Nephron progenitor cell (in vitro differentiated cells): ENCODE measurements at regions not wholly inside any gene's neighbourhood (a gene's known extent, or its start where the extent isn't known, plus 50 kb on each side); places are given as distances from the start of the nearest gene placed in this dataset.

Experiments used
- DNase-seq: peaks from one replicate; pipeline ENCODE4 v3.0.0; 2021
- H3K27ac Mint-ChIP-seq: 2 replicates; pipeline ENCODE4 v1.8.0; 2021; ENCODE audit warnings: mild to moderate bottlenecking, moderate library complexity, mixed read lengths
- H3K27me3 Mint-ChIP-seq: 2 replicates; pipeline ENCODE4 v1.8.0; 2021; ENCODE audit warnings: mild to moderate bottlenecking, low read depth, mixed read lengths; ENCODE audit not compliant: poor library complexity
- H3K36me3 Mint-ChIP-seq: 2 replicates; pipeline ENCODE4 v1.8.0; 2021; ENCODE audit warnings: low read depth, mixed read lengths
- H3K4me1 Mint-ChIP-seq: 2 replicates; pipeline ENCODE4 v1.8.0; 2021; ENCODE audit warnings: mixed read lengths
- H3K4me3 Mint-ChIP-seq: 2 replicates; pipeline ENCODE4 v1.8.0; 2021; ENCODE audit warnings: mild to moderate bottlenecking, moderate library complexity, mixed read lengths
- H3K9me3 Mint-ChIP-seq: 2 replicates; pipeline ENCODE4 v1.8.0; 2021; ENCODE audit warnings: mild to moderate bottlenecking, moderate library complexity, mixed read lengths
- TF ChIP-seq, protein P1 (sequence below): fragments of 200-600 bp; sonication (generic); IDR thresholded peaks from 2 replicates; pipeline ENCODE4 v1.5.0; 2021; ENCODE audit warnings: antibody characterized with exemption

DNA sequence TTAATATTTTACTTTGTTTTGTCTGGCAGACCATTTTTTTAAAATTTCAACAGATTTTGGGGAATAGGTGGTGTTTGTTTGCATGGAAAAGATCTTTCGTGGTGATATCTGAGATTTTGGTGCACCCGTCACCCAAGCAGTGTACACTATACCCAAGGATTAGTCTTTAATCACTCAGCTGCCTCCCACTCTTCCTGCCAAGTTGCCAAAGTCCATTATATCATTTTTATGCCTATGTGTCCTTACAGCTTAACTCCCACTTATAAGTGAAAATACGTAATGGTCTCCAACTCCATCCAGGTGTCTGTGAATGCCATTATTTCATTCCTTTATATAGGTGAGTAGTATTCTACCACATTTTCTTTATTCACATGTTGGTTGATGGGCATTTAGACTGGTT is 281.7 kb upstream of the GK2 start:
- peaks cover 17% of the 10 kb centered on the region for H3K9me3 Mint-ChIP-seq
- no peak overlapping the region for H3K4me3 Mint-ChIP-seq
- TF ChIP-seq, protein P1, sequence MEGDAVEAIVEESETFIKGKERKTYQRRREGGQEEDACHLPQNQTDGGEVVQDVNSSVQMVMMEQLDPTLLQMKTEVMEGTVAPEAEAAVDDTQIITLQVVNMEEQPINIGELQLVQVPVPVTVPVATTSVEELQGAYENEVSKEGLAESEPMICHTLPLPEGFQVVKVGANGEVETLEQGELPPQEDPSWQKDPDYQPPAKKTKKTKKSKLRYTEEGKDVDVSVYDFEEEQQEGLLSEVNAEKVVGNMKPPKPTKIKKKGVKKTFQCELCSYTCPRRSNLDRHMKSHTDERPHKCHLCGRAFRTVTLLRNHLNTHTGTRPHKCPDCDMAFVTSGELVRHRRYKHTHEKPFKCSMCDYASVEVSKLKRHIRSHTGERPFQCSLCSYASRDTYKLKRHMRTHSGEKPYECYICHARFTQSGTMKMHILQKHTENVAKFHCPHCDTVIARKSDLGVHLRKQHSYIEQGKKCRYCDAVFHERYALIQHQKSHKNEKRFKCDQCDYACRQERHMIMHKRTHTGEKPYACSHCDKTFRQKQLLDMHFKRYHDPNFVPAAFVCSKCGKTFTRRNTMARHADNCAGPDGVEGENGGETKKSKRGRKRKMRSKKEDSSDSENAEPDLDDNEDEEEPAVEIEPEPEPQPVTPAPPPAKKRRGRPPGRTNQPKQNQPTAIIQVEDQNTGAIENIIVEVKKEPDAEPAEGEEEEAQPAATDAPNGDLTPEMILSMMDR, result no peak
- peaks cover 7% of the 10 kb centered on the region for H3K36me3 Mint-ChIP-seq
- peaks cover 16% of the 10 kb centered on the region for H3K4me1 Mint-ChIP-seq
- H3K27me3 Mint-ChIP-seq, result no peaks in the 10 kb centered on the region
- H3K27ac Mint-ChIP-seq, result peak overlapping the region; percentile 73
- DNase-seq, result no peak

DNA sequence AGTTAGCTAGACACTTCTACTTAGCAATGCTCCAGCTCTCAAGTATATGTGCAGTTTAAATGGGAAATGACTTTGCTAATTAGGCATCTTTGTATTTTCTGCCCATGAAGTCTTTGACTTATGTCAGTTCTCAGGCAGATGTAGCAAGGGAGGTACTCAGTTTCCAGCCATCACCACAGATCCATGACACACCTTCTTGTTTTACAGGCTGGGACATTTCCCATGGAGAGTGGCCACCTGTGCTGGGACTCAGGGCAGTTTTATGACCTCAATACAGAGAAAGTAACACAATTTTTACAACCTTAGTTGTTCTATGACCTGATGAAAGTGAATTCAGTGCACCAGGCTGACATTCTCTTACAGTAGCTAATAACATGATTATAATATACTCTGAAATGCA is 280.7 kb upstream of the GK2 start:
- Mint-ChIP-seq H3K27ac (peak overlapping the region; percentile 21), H3K4me1 (peaks cover 16% of the 10 kb centered on the region), H3K4me3 (no peak overlapping the region), H3K36me3 (peaks cover 1% of the 10 kb centered on the region), H3K27me3 (no peaks in the 10 kb centered on the region), H3K9me3 (peaks cover 6% of the 10 kb centered on the region)
- no peak for DNase-seq
- TF ChIP-seq, protein P1, result no peak

DNA sequence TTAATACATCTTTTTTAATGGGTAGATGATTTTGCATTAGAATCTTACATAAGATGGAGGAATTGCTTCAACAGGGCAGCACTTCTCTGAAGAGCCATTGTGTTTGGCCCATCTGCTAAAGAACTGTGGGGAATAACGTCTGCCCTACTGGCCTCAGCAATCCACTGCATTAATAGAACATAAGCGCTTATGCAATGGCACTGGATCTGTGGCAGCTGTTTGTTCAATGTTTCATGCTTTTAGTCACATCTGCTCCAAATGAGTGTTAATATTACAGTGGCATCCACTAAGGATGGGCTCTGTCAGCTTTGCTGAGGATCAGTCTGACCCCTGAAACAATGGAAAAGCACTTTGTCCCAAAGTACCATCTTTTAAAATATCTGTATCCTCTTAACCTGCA is 279.0 kb upstream of the GK2 start:
- H3K36me3 Mint-ChIP-seq, result no peaks in the 10 kb centered on the region
- no peak overlapping the region for H3K4me3 Mint-ChIP-seq
- no peak overlapping the region for H3K27ac Mint-ChIP-seq
- no peak for DNase-seq
- peaks cover 16% of the 10 kb centered on the region for H3K4me1 Mint-ChIP-seq
- no peaks in the 10 kb centered on the region for H3K27me3 Mint-ChIP-seq
- TF ChIP-seq, protein P1, result no peak
- no peaks in the 10 kb centered on the region for H3K9me3 Mint-ChIP-seq

DNA sequence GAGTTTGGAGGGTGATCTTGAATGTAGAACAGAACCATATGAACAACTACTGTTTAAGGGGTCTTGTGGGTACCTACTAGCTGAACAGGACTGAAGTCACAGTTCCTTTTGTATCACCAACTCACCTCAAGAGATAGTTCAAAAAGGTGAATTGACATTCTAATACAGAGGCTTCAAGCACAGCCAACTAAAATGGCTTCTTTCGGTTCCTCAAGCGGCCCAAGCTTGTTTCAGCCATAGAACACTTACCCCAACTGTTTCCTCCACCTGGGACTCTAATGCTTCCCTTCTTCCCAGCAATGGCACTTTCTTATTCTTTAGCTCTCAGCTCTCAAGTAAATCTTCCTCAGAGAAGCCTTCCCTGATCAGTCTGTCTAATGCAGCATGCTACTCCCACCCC is 277.5 kb upstream of the GK2 start:
- no peaks in the 10 kb centered on the region for H3K27me3 Mint-ChIP-seq
- H3K4me1 Mint-ChIP-seq, result peaks cover 16% of the 10 kb centered on the region

DNA sequence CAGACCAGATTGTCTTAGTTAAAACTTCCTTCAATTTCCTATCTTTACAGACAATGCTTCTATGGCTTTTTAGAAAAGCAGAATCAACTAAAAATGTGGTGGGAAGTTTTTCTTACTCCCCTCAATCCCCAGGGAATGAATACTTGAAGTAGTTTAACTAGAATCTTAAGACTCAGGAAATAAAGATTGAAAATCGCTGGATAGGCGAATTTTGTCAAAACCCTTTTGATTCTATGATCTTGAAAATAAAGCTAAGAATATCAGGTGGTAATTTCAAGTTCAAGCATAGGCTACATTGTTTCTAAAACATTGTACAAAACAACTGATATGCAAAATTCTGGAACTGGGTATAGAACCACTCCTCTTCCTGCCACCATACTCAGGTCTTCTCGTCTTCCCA is 276.5 kb upstream of the GK2 start:
- no peaks in the 10 kb centered on the region for H3K27me3 Mint-ChIP-seq
- TF ChIP-seq, protein P1, result no peak
- H3K4me3 Mint-ChIP-seq, result no peak overlapping the region
- DNase-seq, result no peak
- peaks cover 12% of the 10 kb centered on the region for H3K4me1 Mint-ChIP-seq
- H3K27ac Mint-ChIP-seq, result no peak overlapping the region
- no peaks in the 10 kb centered on the region for H3K36me3 Mint-ChIP-seq
- no peaks in the 10 kb centered on the region for H3K9me3 Mint-ChIP-seq

More for the DNA sequence above, 277.5 kb upstream of the GK2 start:
- DNase-seq, result no peak
- TF ChIP-seq, protein P1, result no peak
- Mint-ChIP-seq H3K4me3 (no peak overlapping the region), H3K36me3 (no peaks in the 10 kb centered on the region), H3K27ac (no peak overlapping the region), H3K9me3 (no peaks in the 10 kb centered on the region)

DNA sequence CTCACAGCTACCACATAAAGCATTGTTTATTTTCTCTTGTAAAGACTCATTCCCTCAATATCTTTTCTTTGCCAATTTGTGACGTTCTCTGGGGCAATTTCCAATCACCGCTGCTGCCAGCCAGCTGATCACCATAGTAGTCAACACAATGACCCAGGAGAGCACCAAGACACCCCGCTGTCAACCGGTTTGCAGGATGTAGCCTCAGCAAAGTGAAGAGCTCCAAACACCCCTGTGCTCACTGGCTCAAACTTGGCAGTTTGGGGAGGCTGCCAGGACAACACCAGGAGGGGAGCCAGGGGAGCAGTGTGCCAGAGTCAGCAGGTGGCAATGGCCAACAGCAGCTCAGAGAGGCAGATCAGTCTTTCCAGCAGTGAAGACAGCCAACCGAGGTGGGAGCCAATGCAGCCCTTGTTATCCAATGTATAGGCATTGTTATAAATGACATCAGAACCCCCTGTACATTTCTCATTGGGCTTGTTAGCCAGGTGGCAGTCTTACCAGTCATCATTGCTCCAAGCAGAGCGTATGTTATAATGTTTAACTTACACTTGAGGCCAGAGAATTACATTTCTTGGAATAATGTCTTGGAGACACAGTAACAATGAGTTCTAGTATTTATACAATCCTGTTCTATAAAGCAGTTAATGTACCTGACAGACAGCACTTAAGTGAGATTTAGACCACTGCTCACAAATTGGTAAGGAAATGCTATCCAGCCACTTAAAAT is 274.9 kb upstream of the GK2 start:
- Mint-ChIP-seq H3K9me3 (no peaks in the 10 kb centered on the region), H3K4me1 (no peaks in the 10 kb centered on the region), H3K4me3 (no peak overlapping the region), H3K27ac (no peak overlapping the region), H3K27me3 (no peaks in the 10 kb centered on the region), H3K36me3 (no peaks in the 10 kb centered on the region)
- TF ChIP-seq, protein P1, result no peak
- DNase-seq, result no peak
